Ovary (tissue), 7 donors: ENCODE measurements at regions not wholly inside any gene's neighbourhood (a gene's known extent, or its start where the extent isn't known, plus 50 kb on each side); places are given as distances from the start of the nearest gene placed in this dataset.
A peak's percentile ranks its signal among the peaks of the same experiment; 100 is the strongest.
"Not testable (repeated sequence)": the region's sequence is repeated elsewhere in the genome, so short reads cannot be mapped to it uniquely, and the experiment has no call there.

Experiments used
- DNase-seq, 5 donors: peaks; one replicate each; pipeline ENCODE4 v3.0.0-alpha.2; 2019 to 2020
- H3K27ac ChIP-seq, 2 donors: fragments of 200-600 bp; one replicate each; pipeline versions ENCODE4 v1.5.1 to v1.8.0; 2019 to 2022
- H3K27me3 ChIP-seq: fragments of 200-600 bp; one replicate; pipeline ENCODE4 v1.8.0; 2022
- H3K36me3 ChIP-seq: fragments of 200-600 bp; sonication (generic); one replicate; pipeline ENCODE4 v1.5.1; 2019
- H3K4me1 ChIP-seq: one replicate; pipeline ENCODE4 v1.8.1; 2013; ENCODE audit warnings: mild to moderate bottlenecking, moderate library complexity; ENCODE audit not compliant: insufficient read depth
- H3K4me3 ChIP-seq: fragments of 200-600 bp; sonication (generic); one replicate; pipeline ENCODE4 v1.5.1; 2017
- H3K9me3 ChIP-seq, 2 donors: fragments of 200-600 bp in 1 of 2; sonication (generic) in 1 of 2; one replicate each; pipeline versions ENCODE4 v1.5.1 to v1.8.1; 2013 to 2019; ENCODE audit warnings: mild to moderate bottlenecking in 1 of 2, moderate library complexity in 1 of 2
- CTCF ChIP-seq, 3 donors: fragments of 450-650 bp in 2 of 3; fragments of 200-600 bp in 1 of 3; IDR thresholded peaks; one replicate each; pipeline versions ENCODE4 v1.5.1 to v1.8.0; 2016 to 2022; ENCODE audit warnings: antibody characterized with exemption in 3 of 3, mild to moderate bottlenecking in 1 of 3
- EP300 ChIP-seq: sonication (generic); formaldehyde crosslinking; IDR thresholded peaks from one replicate; pipeline ENCODE4 v1.6.1; 2017; ENCODE audit warnings: antibody characterized with exemption
- POLR2A ChIP-seq: fragments of 450-650 bp; IDR thresholded peaks from one replicate; pipeline ENCODE4 v1.6.1; 2017; ENCODE audit warnings: antibody characterized with exemption, mild to moderate bottlenecking, moderate library complexity
- WGBS, 3 donors: extraction: QIAGEN DNeasy Blood & Tissue Kit in 1 of 3; methylation state at CpG; one replicate each; pipeline versions ENCODE4 v1.1.5 to v1.1.7; 2013 to 2017; 5-methylcytosine and 5-hydroxymethylcytosine counted together
- intact Hi-C, 4 donors: fragments of 100-400 bp; cut with DNase I; formaldehyde crosslinking; loops; one replicate each; pipeline versions ENCODE4 v1.11.0 to v1.15.1; 2022 to 2023
- donor health status: DM: no; HTN: no; CAD: no; lungs with moderate emphysema.
- donor health status: DM: no; HTN: no; CAD: no.
- donor health status: Bipolar disorder and iron deficiency.
- donor health status: DM: no; HTN: no; CAD: no.
- donor health status: DM: yes; HTN: yes; CAD: no.

- Histone ChIP-seq H3K36me3 (no peaks in the 10 kb centered on the region), H3K4me3 (no peak overlapping the region), H3K4me1 (peaks cover 2% of the 10 kb centered on the region), H3K27me3 (no peaks in the 10 kb centered on the region), H3K9me3 (no peaks in the 10 kb centered on the region), H3K27ac (no peak overlapping the region)
- intact Hi-C loops = no loop called here
- 73 to 80% (median 77%) methylated on average over 4 of the region's 4 CpGs for WGBS, 3 donors
- no peak for DNase-seq
- TF ChIP-seq POLR2A (no peak), EP300 (no peak), CTCF (IDR thresholded peaks at IDR 0.05) (no peak)
Measured at GRCh38 chr5:54793468-54794134, 191.8 kb downstream of the ESM1 start.

GRCh38 chr5:54792611-54793404 lies 192.6 kb downstream of the ESM1 start:
- DNase-seq = no peak
- TF ChIP-seq EP300 = no peak
- no peak for TF ChIP-seq CTCF (IDR thresholded peaks at IDR 0.05)
- no peak for TF ChIP-seq POLR2A
- Histone ChIP-seq H3K4me3 (no peak overlapping the region), H3K4me1 (peaks cover 2% of the 10 kb centered on the region), H3K27me3 (no peaks in the 10 kb centered on the region), H3K27ac (no peak overlapping the region), H3K36me3 (no peaks in the 10 kb centered on the region), H3K9me3 (no peaks in the 10 kb centered on the region)
- intact Hi-C loops = no loop called here
- WGBS, 3 donors = 40 to 45% (median 44%) methylated on average over 2 of the region's 2 CpGs

GRCh38 chr5:54787910-54788309 lies 197.5 kb downstream of the ESM1 start:
- H3K27ac ChIP-seq, H3K4me3 ChIP-seq, H3K36me3 ChIP-seq, intact Hi-C loops, DNase-seq, H3K9me3 ChIP-seq, H3K4me1 ChIP-seq, H3K27me3 ChIP-seq: not testable (repeated sequence)
- WGBS, 3 donors = 54 to 96% (median 93%) methylated on average over 3 of the region's 3 CpGs

GRCh38 chr5:54785729-54786591 lies 199.4 kb downstream of the ESM1 start:
- TF ChIP-seq POLR2A = no peak
- no peak for TF ChIP-seq EP300
- TF ChIP-seq CTCF (IDR thresholded peaks at IDR 0.05) = no peak
- Histone ChIP-seq H3K9me3 (no peaks in the 10 kb centered on the region), H3K36me3 (no peaks in the 10 kb centered on the region), H3K27ac (no peak overlapping the region), H3K27me3 (no peaks in the 10 kb centered on the region), H3K4me3 (no peak overlapping the region), H3K4me1 (peaks cover 9% of the 10 kb centered on the region)
- 48 to 60% (median 57%) methylated on average over 8 to 9 of the region's 9 CpGs for WGBS, 3 donors
- DNase-seq = peak in 2 of 5 donors; percentile 24 to 48
- intact Hi-C loops = no loop called here
